HepG2 (cell line): ENCODE measurements at regions not wholly inside any gene's neighbourhood (a gene's known extent, or its start where the extent isn't known, plus 50 kb on each side); places are given as distances from the start of the nearest gene placed in this dataset.

Experiments
- ARID5B ChIP-seq: IDR thresholded peaks from 2 replicates; pipeline ENCODE4 v1.4.0; 2020; ENCODE audit warnings: mild to moderate bottlenecking, missing genetic modification reagents
- CEBPB ChIP-seq: IDR thresholded peaks from 2 replicates; pipeline ENCODE4 v1.6.1; 2011; ENCODE audit warnings: low read depth, low read length, improper control_type of control experiment, borderline replicate concordance
- HNRNPL ChIP-seq: fragments of 200-400 bp; formaldehyde crosslinking; IDR thresholded peaks from 2 replicates; pipeline ENCODE4 v1.6.1; 2017; ENCODE audit warnings: mild to moderate bottlenecking, low read depth, low read length
- LBX2 ChIP-seq: sonication (generic); formaldehyde crosslinking; IDR thresholded peaks from 2 replicates; pipeline ENCODE4 v1.5.0; 2020; ENCODE audit warnings: missing genetic modification reagents, mild to moderate bottlenecking, borderline replicate concordance
- NCOR1 ChIP-seq: fragments of 200-600 bp; sonication (generic); IDR thresholded peaks from 2 replicates; pipeline ENCODE4 v1.7.0; 2017; ENCODE audit warnings: antibody characterized with exemption, low read length, borderline replicate concordance
- THAP9 ChIP-seq: sonication (generic); formaldehyde crosslinking; IDR thresholded peaks from 2 replicates; pipeline ENCODE4; 2020; ENCODE audit warnings: missing genetic modification reagents, mild to moderate bottlenecking, borderline replicate concordance
- THRA ChIP-seq: sonication (generic); formaldehyde crosslinking; IDR thresholded peaks from 2 replicates; pipeline ENCODE4 v1.4.0; 2020; ENCODE audit warnings: missing genetic modification reagents, borderline replicate concordance
- YY1 ChIP-seq: IDR thresholded peaks from 2 replicates; pipeline ENCODE4 v1.6.1; 2011; ENCODE audit warnings: low read length, low read depth, moderate library complexity, mild to moderate bottlenecking; ENCODE audit not compliant: insufficient read depth, insufficient replicate concordance
- ZNF441 ChIP-seq: sonication (generic); formaldehyde crosslinking; IDR thresholded peaks from 2 replicates; pipeline ENCODE4 v1.7.0; 2021; ENCODE audit warnings: missing genetic modification reagents, borderline replicate concordance
- ZNF563 ChIP-seq: sonication (generic); formaldehyde crosslinking; IDR thresholded peaks from 2 replicates; pipeline ENCODE4 v1.8.0; 2022; ENCODE audit warnings: mild to moderate bottlenecking, moderate library complexity, missing genetic modification reagents
- ZNF687 ChIP-seq: sonication (generic); formaldehyde crosslinking; IDR thresholded peaks from 2 replicates; pipeline ENCODE4 v1.5.1; 2020; ENCODE audit warnings: mild to moderate bottlenecking, missing genetic modification reagents, moderate library complexity
- ZNF704 ChIP-seq: sonication (generic); formaldehyde crosslinking; IDR thresholded peaks from 2 replicates; pipeline ENCODE4 v1.8.1; 2023; ENCODE audit warnings: mild to moderate bottlenecking, inconsistent platforms, moderate library complexity, missing genetic modification reagents, borderline replicate concordance

GRCh38 chr10:78913219-78914059, 155.3 kb upstream of the ZMIZ1 start (continued):
- TF ChIP-seq THAP9 (CRISPR knock-in tag) (no peak), NCOR1 (peak; percentile 40; the same call in 1 of the 2 replicates), ZNF563 (CRISPR knock-in tag) (no peak), HNRNPL (peak; percentile 98; the same call in 1 of the 2 replicates), ZNF441 (no peak), ZNF687 (CRISPR knock-in tag) (peak; percentile 61), THRA (CRISPR knock-in tag) (0 out of 2 replicates have a peak, but pooled peaks have one; percentile 17), LBX2 (CRISPR knock-in tag) (no peak), CEBPB (peak; percentile 31; the same call in 1 of the 2 replicates), ZNF704 (CRISPR knock-in tag) (no peak), ARID5B (CRISPR knock-in tag) (peak; percentile 45; the same call in 1 of the 2 replicates), YY1 (peak; percentile 17)
